Ovary (tissue), 7 donors: ENCODE measurements at regions not wholly inside any gene's neighbourhood (a gene's known extent, or its start where the extent isn't known, plus 50 kb on each side); places are given as distances from the start of the nearest gene placed in this dataset.

Experiments
- DNase-seq, 5 donors: peaks; one replicate each; pipeline ENCODE4 v3.0.0-alpha.2; 2019 to 2020
- H3K27ac ChIP-seq, 2 donors: fragments of 200-600 bp; one replicate each; pipeline versions ENCODE4 v1.5.1 to v1.8.0; 2019 to 2022
- H3K27me3 ChIP-seq: fragments of 200-600 bp; one replicate; pipeline ENCODE4 v1.8.0; 2022
- H3K36me3 ChIP-seq: fragments of 200-600 bp; sonication (generic); one replicate; pipeline ENCODE4 v1.5.1; 2019
- H3K4me1 ChIP-seq: one replicate; pipeline ENCODE4 v1.8.1; 2013; ENCODE audit warnings: mild to moderate bottlenecking, moderate library complexity; ENCODE audit not compliant: insufficient read depth
- H3K4me3 ChIP-seq: fragments of 200-600 bp; sonication (generic); one replicate; pipeline ENCODE4 v1.5.1; 2017
- H3K9me3 ChIP-seq, 2 donors: fragments of 200-600 bp in 1 of 2; sonication (generic) in 1 of 2; one replicate each; pipeline versions ENCODE4 v1.5.1 to v1.8.1; 2013 to 2019; ENCODE audit warnings: mild to moderate bottlenecking in 1 of 2, moderate library complexity in 1 of 2
- EP300 ChIP-seq: sonication (generic); formaldehyde crosslinking; IDR thresholded peaks from one replicate; pipeline ENCODE4 v1.6.1; 2017; ENCODE audit warnings: antibody characterized with exemption
- POLR2A ChIP-seq: fragments of 450-650 bp; IDR thresholded peaks from one replicate; pipeline ENCODE4 v1.6.1; 2017; ENCODE audit warnings: antibody characterized with exemption, mild to moderate bottlenecking, moderate library complexity
- WGBS, 3 donors: extraction: QIAGEN DNeasy Blood & Tissue Kit in 1 of 3; methylation state at CpG; one replicate each; pipeline versions ENCODE4 v1.1.5 to v1.1.7; 2013 to 2017; 5-methylcytosine and 5-hydroxymethylcytosine counted together
- intact Hi-C, 4 donors: fragments of 100-400 bp; cut with DNase I; formaldehyde crosslinking; loops; one replicate each; pipeline versions ENCODE4 v1.11.0 to v1.15.1; 2022 to 2023
- TF ChIP-seq, protein P1 (sequence below), 3 donors: fragments of 450-650 bp in 2 of 3; fragments of 200-600 bp in 1 of 3; IDR thresholded peaks; one replicate each; pipeline versions ENCODE4 v1.5.1 to v1.8.0; 2016 to 2022; ENCODE audit warnings: antibody characterized with exemption in 3 of 3, mild to moderate bottlenecking in 1 of 3
- donor health status: DM: no; HTN: no; CAD: no; lungs with moderate emphysema.
- donor health status: DM: no; HTN: no; CAD: no.
- donor health status: Bipolar disorder and iron deficiency.
- donor health status: DM: no; HTN: no; CAD: no.
- donor health status: DM: yes; HTN: yes; CAD: no.

DNA sequence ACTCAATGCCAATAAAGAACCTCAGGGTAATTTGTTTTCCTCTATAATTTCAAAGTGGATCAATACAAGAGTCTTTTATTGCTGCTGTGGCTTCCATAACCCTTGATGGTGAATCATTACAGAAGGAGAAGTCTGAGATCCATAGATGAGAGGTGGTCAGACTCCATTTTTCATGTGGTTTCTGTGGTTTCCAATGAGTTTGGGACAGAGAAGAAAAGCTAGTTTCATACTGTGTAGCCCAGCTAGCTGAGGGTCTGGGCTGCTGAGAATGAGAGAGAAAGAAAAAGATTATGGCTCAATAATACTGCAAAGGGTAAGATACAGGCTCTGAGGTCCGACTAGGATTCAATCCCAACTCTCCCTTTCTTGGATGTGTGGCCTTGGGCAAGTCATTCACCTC is 180.6 kb upstream of the LRRN1 start:
- no peaks in the 10 kb centered on the region for H3K9me3 ChIP-seq
- H3K36me3 ChIP-seq, result no peaks in the 10 kb centered on the region
- TF ChIP-seq POLR2A (no peak), EP300 (no peak)
- TF ChIP-seq, protein P1, sequence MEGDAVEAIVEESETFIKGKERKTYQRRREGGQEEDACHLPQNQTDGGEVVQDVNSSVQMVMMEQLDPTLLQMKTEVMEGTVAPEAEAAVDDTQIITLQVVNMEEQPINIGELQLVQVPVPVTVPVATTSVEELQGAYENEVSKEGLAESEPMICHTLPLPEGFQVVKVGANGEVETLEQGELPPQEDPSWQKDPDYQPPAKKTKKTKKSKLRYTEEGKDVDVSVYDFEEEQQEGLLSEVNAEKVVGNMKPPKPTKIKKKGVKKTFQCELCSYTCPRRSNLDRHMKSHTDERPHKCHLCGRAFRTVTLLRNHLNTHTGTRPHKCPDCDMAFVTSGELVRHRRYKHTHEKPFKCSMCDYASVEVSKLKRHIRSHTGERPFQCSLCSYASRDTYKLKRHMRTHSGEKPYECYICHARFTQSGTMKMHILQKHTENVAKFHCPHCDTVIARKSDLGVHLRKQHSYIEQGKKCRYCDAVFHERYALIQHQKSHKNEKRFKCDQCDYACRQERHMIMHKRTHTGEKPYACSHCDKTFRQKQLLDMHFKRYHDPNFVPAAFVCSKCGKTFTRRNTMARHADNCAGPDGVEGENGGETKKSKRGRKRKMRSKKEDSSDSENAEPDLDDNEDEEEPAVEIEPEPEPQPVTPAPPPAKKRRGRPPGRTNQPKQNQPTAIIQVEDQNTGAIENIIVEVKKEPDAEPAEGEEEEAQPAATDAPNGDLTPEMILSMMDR (IDR thresholded peaks at IDR 0.05), result no peak
- no peak overlapping the region for H3K4me3 ChIP-seq
- no peak for DNase-seq
- no peaks in the 10 kb centered on the region for H3K4me1 ChIP-seq
- intact Hi-C loops, result no loop called here
- H3K27me3 ChIP-seq, result no peaks in the 10 kb centered on the region
- WGBS, 3 donors, result 63 to 73% (median 72%) methylated on average over 1 of the region's 1 CpG
- H3K27ac ChIP-seq, result no peak overlapping the region

DNA sequence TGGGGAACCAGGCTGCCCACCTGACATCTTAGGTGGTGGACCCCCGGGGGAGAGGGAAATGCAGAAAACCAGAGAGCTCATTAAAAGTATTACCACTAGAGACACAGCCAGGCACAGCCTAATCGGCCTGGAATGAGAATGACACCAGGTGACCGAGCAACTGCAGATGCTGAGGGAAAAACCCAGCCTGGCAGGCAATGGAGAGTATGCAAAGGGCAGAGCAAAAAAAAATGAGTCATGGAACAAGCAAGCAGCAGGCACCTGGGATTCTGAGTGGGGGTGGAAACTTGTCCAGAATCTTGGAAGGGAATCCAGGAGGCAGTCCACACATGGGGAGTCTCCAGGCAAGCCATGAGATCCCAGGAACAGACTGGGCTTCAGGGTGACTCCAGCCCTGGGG is 183.7 kb upstream of the LRRN1 start:
- WGBS, 3 donors, result 69 to 74% (median 73%) methylated on average over 3 of the region's 3 CpGs
- intact Hi-C loops, result no loop called here

DNA sequence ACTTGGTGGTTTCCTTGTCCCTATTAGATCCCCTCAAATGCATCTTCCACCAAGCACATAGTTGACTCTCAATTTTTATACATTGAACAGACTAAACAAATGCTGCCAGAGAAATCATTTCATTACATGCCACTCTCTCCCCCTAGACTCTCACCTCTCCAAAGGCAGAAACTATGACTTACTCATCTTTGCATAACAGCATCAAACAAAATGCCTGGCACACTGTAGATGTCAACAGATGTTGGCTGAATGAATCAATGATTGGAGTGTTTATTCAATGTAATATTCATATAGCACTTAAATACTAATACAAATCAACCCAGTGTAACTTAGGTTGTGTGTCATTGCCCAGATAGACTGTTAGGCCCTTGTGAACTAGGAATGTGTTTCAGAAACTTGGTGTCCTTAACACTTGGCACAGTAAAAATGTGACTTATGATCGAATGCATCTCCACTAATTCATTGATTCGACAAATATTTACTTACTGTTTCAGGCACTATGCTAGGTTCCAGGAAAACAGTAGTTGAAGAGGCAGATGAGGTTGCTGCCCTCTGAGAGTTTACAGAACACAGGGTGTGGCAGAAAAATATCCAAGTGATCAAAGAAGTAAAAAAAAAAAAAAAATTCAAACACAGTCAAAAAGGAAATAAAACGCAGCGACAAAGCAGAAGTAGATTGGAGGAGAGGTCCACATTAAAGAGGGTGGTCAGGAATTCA is 188.5 kb upstream of the LRRN1 start:
- Histone ChIP-seq H3K4me3 (no peak overlapping the region), H3K27ac (no peak overlapping the region), H3K36me3 (no peaks in the 10 kb centered on the region), H3K9me3 (no peaks in the 10 kb centered on the region), H3K27me3 (no peaks in the 10 kb centered on the region), H3K4me1 (no peaks in the 10 kb centered on the region)
- 65 to 68% (median 68%) methylated on average over 4 of the region's 4 CpGs for WGBS, 3 donors
- no peak for TF ChIP-seq POLR2A
- TF ChIP-seq, protein P1 (IDR thresholded peaks at IDR 0.05), result no peak
- intact Hi-C loops, result no loop called here
- no peak for DNase-seq

More for the DNA sequence above, 183.7 kb upstream of the LRRN1 start:
- DNase-seq, result no peak
- no peak for TF ChIP-seq EP300
- TF ChIP-seq, protein P1 (IDR thresholded peaks at IDR 0.05), result no peak
- no peak for TF ChIP-seq POLR2A
- Histone ChIP-seq H3K4me1 (no peaks in the 10 kb centered on the region), H3K27ac (no peak overlapping the region), H3K36me3 (no peaks in the 10 kb centered on the region), H3K27me3 (no peaks in the 10 kb centered on the region), H3K9me3 (no peaks in the 10 kb centered on the region), H3K4me3 (no peak overlapping the region)

DNA sequence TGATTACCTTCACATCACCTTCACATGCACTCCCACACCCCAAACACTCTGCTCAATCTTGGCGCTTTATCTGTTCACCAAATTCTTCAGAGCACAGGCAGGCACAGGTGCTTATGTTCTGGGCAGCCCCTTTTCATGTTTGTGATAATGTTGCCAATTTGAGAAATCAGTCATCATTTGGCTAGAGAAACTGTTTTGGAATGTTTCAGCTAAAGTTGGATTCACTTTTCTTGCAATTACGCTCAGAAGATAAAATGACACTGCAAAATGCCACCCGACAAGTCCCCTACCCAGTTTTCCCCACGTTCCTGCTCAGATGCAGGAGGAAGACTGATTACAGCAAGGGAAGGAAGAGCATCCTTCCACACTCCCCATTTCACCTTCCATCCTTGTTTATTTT is 192.9 kb upstream of the LRRN1 start:
- intact Hi-C loops, result no loop called here
- H3K9me3 ChIP-seq, result no peaks in the 10 kb centered on the region

More for the DNA sequence above, 192.9 kb upstream of the LRRN1 start:
- TF ChIP-seq EP300 (no peak), POLR2A (no peak)
- TF ChIP-seq, protein P1 (IDR thresholded peaks at IDR 0.05), result no peak
- H3K27me3 ChIP-seq, result no peaks in the 10 kb centered on the region
- H3K36me3 ChIP-seq, result no peaks in the 10 kb centered on the region
- no peak overlapping the region for H3K4me3 ChIP-seq
- H3K27ac ChIP-seq, result no peak overlapping the region
- no peak for DNase-seq
- no peaks in the 10 kb centered on the region for H3K4me1 ChIP-seq
- 61 to 81% (median 73%) methylated on average over 4 of the region's 4 CpGs for WGBS, 3 donors
